GM23338 (cell line): ENCODE measurements at regions not wholly inside any gene's neighbourhood (a gene's known extent, or its start where the extent isn't known, plus 50 kb on each side); places are given as distances from the start of the nearest gene placed in this dataset.

Experiments
- ATAC-seq: fragments of 200-7000 bp; cut with Tn5 transposase; 3 replicates; pipeline ENCODE4 v1.9.1; 2020
- DNase-seq: peaks from one replicate; pipeline ENCODE4 v3.0.0-alpha.2; 2015; ENCODE audit warnings: low spot score
- H2AFZ ChIP-seq: fragments of 200-600 bp; sonication (generic); 2 replicates; pipeline ENCODE4 v1.8.0; 2016; ENCODE audit warnings: antibody characterized with exemption, mild to moderate bottlenecking, moderate library complexity
- H3F3A ChIP-seq: fragments of 200-600 bp; sonication (generic); replicated peaks from 2 replicates; pipeline ENCODE4 v1.8.0; 2017; ENCODE audit warnings: antibody characterized with exemption, mixed run types, low read depth
- H3K27ac ChIP-seq: fragments of 200-600 bp; sonication (generic); 2 replicates; pipeline ENCODE4 v1.6.1; 2016; ENCODE audit warnings: low read depth
- H3K27me3 ChIP-seq: fragments of 200-600 bp; sonication (generic); 2 replicates; pipeline ENCODE4 v1.8.0; 2016; ENCODE audit warnings: mild to moderate bottlenecking, mixed run types, moderate library complexity; ENCODE audit not compliant: insufficient read depth
- H3K36me3 ChIP-seq: fragments of 200-600 bp; sonication (generic); 2 replicates; pipeline ENCODE4 v1.8.0; 2016; ENCODE audit warnings: mild to moderate bottlenecking; ENCODE audit not compliant: insufficient read depth
- H3K4me1 ChIP-seq: fragments of 200-600 bp; sonication (generic); 2 replicates; pipeline ENCODE4 v1.8.0; 2016; ENCODE audit warnings: mild to moderate bottlenecking, moderate library complexity; ENCODE audit not compliant: insufficient read depth
- H3K4me2 ChIP-seq: fragments of 200-600 bp; sonication (generic); 2 replicates; pipeline ENCODE4 v1.7.1; 2017; ENCODE audit warnings: mixed run types
- H3K4me3 ChIP-seq: fragments of 200-600 bp; sonication (generic); 2 replicates; pipeline ENCODE4 v1.6.1; 2016; ENCODE audit warnings: mixed run types
- H3K79me2 ChIP-seq: fragments of 200-600 bp; sonication (generic); replicated peaks from 2 replicates; pipeline ENCODE4 v1.8.0; 2017; ENCODE audit warnings: mild to moderate bottlenecking; ENCODE audit not compliant: insufficient read depth
- H3K9me2 ChIP-seq: fragments of 200-600 bp; sonication (generic); 2 replicates; pipeline ENCODE4 v1.8.0; 2017; ENCODE audit not compliant: insufficient read depth
- H4K20me1 ChIP-seq: fragments of 200-600 bp; sonication (generic); replicated peaks from 2 replicates; pipeline ENCODE4 v1.8.0; 2017; ENCODE audit warnings: mild to moderate bottlenecking; ENCODE audit not compliant: insufficient read depth
- H3K27ac Mint-ChIP-seq: 2 replicates; pipeline ENCODE4 v1.8.0; 2020; ENCODE audit warnings: inconsistent platforms, mild to moderate bottlenecking, moderate library complexity, mixed read lengths
- H3K27me3 Mint-ChIP-seq: 3 replicates; pipeline ENCODE4 v1.8.0; 2022; ENCODE audit warnings: low read depth, mild to moderate bottlenecking, moderate library complexity, mixed read lengths, inconsistent platforms; ENCODE audit not compliant: insufficient read depth, poor library complexity
- H3K36me3 Mint-ChIP-seq: 3 replicates; pipeline ENCODE4 v1.8.0; 2021; ENCODE audit warnings: low read depth, mild to moderate bottlenecking, inconsistent platforms, moderate library complexity, mixed read lengths
- H3K4me1 Mint-ChIP-seq: 3 replicates; pipeline ENCODE4 v1.8.0; 2020; ENCODE audit warnings: mild to moderate bottlenecking, inconsistent platforms, mixed read lengths
- H3K4me3 Mint-ChIP-seq: 3 replicates; pipeline ENCODE4 v1.8.0; 2021; ENCODE audit warnings: moderate library complexity, mild to moderate bottlenecking, inconsistent platforms, mixed read lengths
- H3K9me3 Mint-ChIP-seq: 3 replicates; pipeline ENCODE4 v1.8.0; 2020; ENCODE audit warnings: moderate library complexity, mild to moderate bottlenecking, inconsistent platforms, mixed read lengths
- CREB1 ChIP-seq: fragments of 250-450 bp; sonication (Bioruptor Pico); IDR thresholded peaks from 2 replicates; pipeline ENCODE4 v1.5.0; 2020; ENCODE audit warnings: low read depth, mild to moderate bottlenecking, moderate library complexity
- ETS1 ChIP-seq: IDR thresholded peaks from 2 replicates; pipeline ENCODE4 v1.6.1; 2016; ENCODE audit warnings: antibody characterized with exemption
- EZH2 ChIP-seq: fragments of 200-600 bp; sonication (generic); IDR thresholded peaks from one replicate; pipeline ENCODE4 v1.8.0; 2017; ENCODE audit warnings: antibody characterized with exemption, mild to moderate bottlenecking, low read depth; ENCODE audit not compliant: unreplicated experiment
- EZH2phosphoT487 ChIP-seq: fragments of 200-600 bp; sonication (generic); IDR thresholded peaks from one replicate; pipeline ENCODE4 v1.8.1; 2018; ENCODE audit warnings: antibody characterized with exemption; ENCODE audit not compliant: unreplicated experiment
- JUNB ChIP-seq: IDR thresholded peaks from one replicate; pipeline ENCODE4 v1.6.1; 2016; ENCODE audit warnings: antibody characterized with exemption; ENCODE audit not compliant: unreplicated experiment
- POLR2AphosphoS5 ChIP-seq: IDR thresholded peaks from 2 replicates; pipeline ENCODE4 v1.6.1; 2016; ENCODE audit warnings: antibody characterized with exemption, low read depth
- ZNF114 ChIP-seq: fragments of 250-450 bp; sonication (Bioruptor Pico); IDR thresholded peaks from 2 replicates; pipeline ENCODE4 v1.5.0; 2020; ENCODE audit warnings: mild to moderate bottlenecking, moderate library complexity

DNA sequence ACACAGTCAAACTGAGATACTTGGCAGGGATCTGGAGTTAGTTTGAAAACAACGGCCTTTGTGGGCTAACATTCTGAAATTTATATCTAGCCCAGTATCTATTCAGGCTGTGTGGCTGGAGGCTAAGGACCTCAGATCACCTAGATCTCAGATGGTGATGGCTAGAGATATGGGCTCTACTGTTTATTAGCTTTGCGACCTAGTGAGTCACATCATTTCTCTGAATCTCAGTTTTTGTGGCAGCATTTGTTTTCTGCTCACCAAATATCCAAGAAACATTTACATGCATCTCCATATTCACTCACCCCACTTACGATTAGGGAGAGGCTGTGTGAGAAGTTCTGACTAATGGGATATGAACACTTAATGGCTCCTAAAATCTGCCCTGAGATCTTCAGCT, 503.9 kb downstream of the KIF20B start:
- ATAC-seq = no peak

GRCh38 chr10:90213346-90213745, 512.0 kb downstream of the KIF20B start:
- H3F3A ChIP-seq = no peaks in the 10 kb centered on the region
- H3K4me1 ChIP-seq = no peaks in the 10 kb centered on the region
- no peak overlapping the region for H3K27ac ChIP-seq
- H3K36me3 Mint-ChIP-seq = no peaks in the 10 kb centered on the region; the same call in 1 of the 3 replicates
- no peaks in the 10 kb centered on the region; the same call in 2 of the 3 replicates for H3K9me3 Mint-ChIP-seq
- no peaks in the 10 kb centered on the region for H4K20me1 ChIP-seq
- no peak overlapping the region for H3K4me2 ChIP-seq
- H3K4me3 ChIP-seq = no peak overlapping the region
- H3K4me3 Mint-ChIP-seq = no peak overlapping the region
- no peaks in the 10 kb centered on the region for H3K79me2 ChIP-seq
- H3K9me2 ChIP-seq = peaks cover 9% of the 10 kb centered on the region; the same call in 1 of the 2 replicates
- H2AFZ ChIP-seq = no peak overlapping the region
- H3K36me3 ChIP-seq = no peaks in the 10 kb centered on the region
- H3K27ac Mint-ChIP-seq = no peak overlapping the region
- ATAC-seq = no peak
- H3K27me3 Mint-ChIP-seq = no peaks in the 10 kb centered on the region
- TF ChIP-seq EZH2phosphoT487 (no peak), POLR2AphosphoS5 (no peak)
- no peaks in the 10 kb centered on the region for H3K27me3 ChIP-seq
- DNase-seq = no peak
- no peaks in the 10 kb centered on the region for H3K4me1 Mint-ChIP-seq

More for the DNA sequence above, 503.9 kb downstream of the KIF20B start:
- Histone ChIP-seq H3K79me2 (no peaks in the 10 kb centered on the region), H3K36me3 (no peaks in the 10 kb centered on the region), H3F3A (no peaks in the 10 kb centered on the region), H3K4me3 (no peak overlapping the region), H3K27me3 (no peaks in the 10 kb centered on the region), H3K4me2 (no peak overlapping the region), H3K4me1 (no peaks in the 10 kb centered on the region), H3K9me2 (peaks cover 2% of the 10 kb centered on the region; the same call in 1 of the 2 replicates), H3K27ac (no peak overlapping the region), H2AFZ (no peak overlapping the region), H4K20me1 (no peaks in the 10 kb centered on the region)
- Mint-ChIP-seq H3K4me1 (no peaks in the 10 kb centered on the region), H3K27ac (no peak overlapping the region), H3K9me3 (no peaks in the 10 kb centered on the region; the same call in 2 of the 3 replicates), H3K4me3 (no peak overlapping the region), H3K36me3 (no peaks in the 10 kb centered on the region), H3K27me3 (no peaks in the 10 kb centered on the region)
- TF ChIP-seq ZNF114 (no peak), JUNB (no peak)
- DNase-seq = no peak

DNA sequence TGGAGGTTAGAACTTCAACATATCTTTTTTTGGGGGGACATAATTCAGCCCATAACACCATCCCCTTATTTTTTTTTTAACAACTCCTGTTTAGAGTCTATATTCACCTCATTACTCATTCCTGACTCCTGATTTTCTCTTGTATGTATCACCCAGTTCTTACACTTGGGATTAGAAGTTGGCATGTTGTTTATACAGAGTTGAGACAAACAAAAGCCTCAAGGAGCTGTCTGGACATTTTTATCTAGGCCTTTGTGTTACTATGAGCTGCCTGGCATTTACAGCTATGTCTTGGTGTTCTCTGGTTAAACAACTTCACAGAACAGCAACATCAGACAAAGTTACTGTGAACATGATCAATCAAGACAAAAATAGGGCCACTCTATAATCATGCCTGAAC, 517.5 kb downstream of the KIF20B start:
- TF ChIP-seq JUNB (no peak), EZH2 (no peak), ETS1 (no peak), POLR2AphosphoS5 (no peak), CREB1 (CRISPR knock-in tag) (no peak)
- Histone ChIP-seq H4K20me1 (no peaks in the 10 kb centered on the region), H3K4me2 (no peak overlapping the region), H2AFZ (no peak overlapping the region), H3F3A (no peaks in the 10 kb centered on the region), H3K79me2 (no peaks in the 10 kb centered on the region), H3K27ac (no peak overlapping the region), H3K27me3 (no peaks in the 10 kb centered on the region), H3K4me1 (no peaks in the 10 kb centered on the region), H3K36me3 (no peaks in the 10 kb centered on the region), H3K4me3 (no peak overlapping the region), H3K9me2 (peaks cover 18% of the 10 kb centered on the region)
- Mint-ChIP-seq H3K4me1 (no peaks in the 10 kb centered on the region), H3K27me3 (peaks cover 3% of the 10 kb centered on the region), H3K4me3 (no peak overlapping the region), H3K36me3 (no peaks in the 10 kb centered on the region), H3K9me3 (no peaks in the 10 kb centered on the region), H3K27ac (no peak overlapping the region)
- ATAC-seq = no peak
- no peak for DNase-seq
